NT2/D1 (cell line): ENCODE measurements at regions not wholly inside any gene's neighbourhood (a gene's known extent, or its start where the extent isn't known, plus 50 kb on each side); places are given as distances from the start of the nearest gene placed in this dataset.
"Not testable (repeated sequence)": the region's sequence is repeated elsewhere in the genome, so short reads cannot be mapped to it uniquely, and the experiment has no call there.

ENCODE experiments used
- DNase-seq: peaks from one replicate; pipeline ENCODE4 v3.0.0-alpha.2; 2011; ENCODE audit warnings: low read depth, low spot score
- H3K27me3 ChIP-seq: 2 replicates; pipeline ENCODE4 v1.6.0; 2011; ENCODE audit warnings: mild to moderate bottlenecking; ENCODE audit not compliant: insufficient read length, insufficient read depth
- H3K36me3 ChIP-seq: 2 replicates; pipeline ENCODE4 v1.6.1; 2011; ENCODE audit warnings: mild to moderate bottlenecking, low read length, mixed read lengths; ENCODE audit not compliant: insufficient read depth, insufficient read length
- H3K4me1 ChIP-seq: 2 replicates; pipeline ENCODE4 v1.5.1; 2011; ENCODE audit not compliant: insufficient read depth, insufficient read length
- H3K4me3 ChIP-seq: 2 replicates; pipeline ENCODE4 v1.5.1; 2011; ENCODE audit warnings: low read depth; ENCODE audit not compliant: insufficient read length
- H3K9ac ChIP-seq: 2 replicates; pipeline ENCODE4 v1.6.0; 2011; ENCODE audit warnings: low read depth; ENCODE audit not compliant: insufficient read length
- H3K9me3 ChIP-seq: 2 replicates; pipeline ENCODE4 v1.5.1; 2011; ENCODE audit warnings: mild to moderate bottlenecking, low read length; ENCODE audit not compliant: insufficient read depth
- SUZ12 ChIP-seq: IDR thresholded peaks from 2 replicates; pipeline ENCODE4 v1.6.1; 2011; ENCODE audit not compliant: insufficient read length, insufficient read depth; ENCODE audit errors: extremely low read depth
- YY1 ChIP-seq: IDR thresholded peaks from 2 replicates; pipeline ENCODE4 v1.6.1; 2011; ENCODE audit not compliant: insufficient read length, insufficient read depth
- ZNF274 ChIP-seq: IDR thresholded peaks from 2 replicates; pipeline ENCODE4 v1.6.1; 2011; ENCODE audit warnings: mild to moderate bottlenecking, low read depth, low read length

DNA sequence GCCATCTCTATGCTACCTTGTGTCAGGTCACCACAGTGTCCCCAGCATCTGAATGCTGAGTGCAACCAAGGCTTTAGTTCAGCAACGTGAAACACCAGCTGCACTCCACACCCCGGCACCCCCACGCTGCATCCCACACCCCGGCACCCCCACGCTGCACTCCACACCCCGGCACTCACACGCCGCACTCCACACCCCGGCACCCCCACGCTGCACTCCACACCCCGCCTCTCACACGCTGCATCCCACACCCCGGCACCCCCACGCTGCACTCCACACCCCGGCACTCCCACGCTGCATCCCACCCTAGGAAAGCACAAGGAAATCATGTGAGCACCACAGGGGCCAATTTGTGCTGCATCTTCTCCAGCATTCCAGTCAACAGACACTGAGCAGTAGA lies 199.8 kb upstream of the FRG1 start:
- Histone ChIP-seq H3K4me3 (no peak overlapping the region), H3K27me3 (no peaks in the 10 kb centered on the region), H3K9ac (no peak overlapping the region), H3K9me3 (no peaks in the 10 kb centered on the region), H3K4me1 (no peaks in the 10 kb centered on the region), H3K36me3 (no peaks in the 10 kb centered on the region)
- no peak for DNase-seq
- TF ChIP-seq ZNF274: no peak
- no peak for TF ChIP-seq SUZ12
- no peak for TF ChIP-seq YY1

DNA sequence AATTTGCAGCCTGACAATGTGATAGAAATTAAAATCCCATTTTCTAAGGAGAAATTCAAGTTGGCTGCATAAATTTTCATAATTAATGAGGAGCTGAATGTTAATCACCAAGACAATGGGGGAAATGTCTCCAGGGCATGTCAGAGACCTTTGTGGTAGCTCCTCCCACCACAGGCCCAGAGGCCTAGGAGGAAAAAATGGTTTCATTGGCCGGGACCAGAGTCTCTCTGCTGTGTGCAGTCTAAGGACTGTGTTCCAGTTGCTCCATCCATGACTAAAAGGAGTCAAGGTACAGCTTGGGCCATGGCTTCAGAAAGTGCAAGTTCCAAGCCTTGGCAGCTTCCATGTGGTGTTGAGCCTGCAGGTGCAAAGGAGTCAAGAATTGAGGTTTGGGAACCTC lies 187.6 kb upstream of the FRG1 start:
- DNase-seq, H3K36me3 ChIP-seq, H3K4me3 ChIP-seq, H3K27me3 ChIP-seq, H3K4me1 ChIP-seq, H3K9me3 ChIP-seq, H3K9ac ChIP-seq: not testable (repeated sequence)

DNA sequence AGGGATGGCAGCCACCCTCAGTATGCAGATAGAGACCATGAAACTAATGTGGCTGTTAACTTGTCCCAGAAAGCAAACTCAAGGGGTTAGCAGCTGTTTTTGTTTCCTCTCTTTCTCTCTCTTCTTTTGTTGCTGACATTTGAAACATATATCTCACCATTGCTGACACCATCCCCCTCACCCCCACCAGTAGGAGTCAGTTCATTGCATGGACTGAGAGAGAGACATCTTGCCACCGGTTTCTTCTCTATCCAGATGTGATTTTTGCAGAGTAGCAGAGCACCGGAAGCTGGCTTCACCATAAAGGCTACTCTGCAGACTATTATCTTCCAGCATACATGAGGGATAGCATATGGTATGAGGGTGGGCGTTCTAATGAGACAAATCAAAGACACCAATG lies 177.1 kb upstream of the FRG1 start:
- no peak for DNase-seq
- Histone ChIP-seq H3K9ac (no peak overlapping the region), H3K9me3 (no peaks in the 10 kb centered on the region), H3K4me1 (no peaks in the 10 kb centered on the region), H3K27me3 (no peaks in the 10 kb centered on the region), H3K4me3 (no peak overlapping the region), H3K36me3 (no peaks in the 10 kb centered on the region)
- TF ChIP-seq ZNF274 (no peak), SUZ12 (no peak), YY1 (no peak)

DNA sequence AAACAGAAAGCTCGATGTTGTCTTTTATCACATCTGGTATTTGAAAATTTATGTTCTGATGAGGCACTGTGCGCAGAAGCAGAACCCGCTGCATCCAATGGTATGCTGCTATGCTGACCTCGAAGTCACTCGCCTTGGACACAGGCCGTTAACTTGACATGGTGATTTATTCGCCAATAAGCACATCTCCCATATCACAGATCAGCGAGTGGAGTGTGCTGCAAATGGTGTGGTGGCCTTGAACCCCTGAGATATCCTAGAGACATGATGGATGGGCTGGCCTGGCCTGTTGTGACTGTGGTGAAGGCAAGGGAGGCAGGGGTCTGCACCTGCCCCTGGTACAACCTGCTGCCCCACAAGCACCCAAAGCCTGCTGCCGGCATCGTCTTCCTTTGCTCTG lies 175.4 kb upstream of the FRG1 start:
- no peak for DNase-seq
- TF ChIP-seq ZNF274 (no peak), SUZ12 (no peak), YY1 (no peak)
- no peaks in the 10 kb centered on the region for H3K36me3 ChIP-seq
- no peaks in the 10 kb centered on the region for H3K27me3 ChIP-seq
- no peaks in the 10 kb centered on the region for H3K4me1 ChIP-seq
- H3K9ac ChIP-seq: no peak overlapping the region
- no peaks in the 10 kb centered on the region for H3K9me3 ChIP-seq
- H3K4me3 ChIP-seq: no peak overlapping the region

DNA sequence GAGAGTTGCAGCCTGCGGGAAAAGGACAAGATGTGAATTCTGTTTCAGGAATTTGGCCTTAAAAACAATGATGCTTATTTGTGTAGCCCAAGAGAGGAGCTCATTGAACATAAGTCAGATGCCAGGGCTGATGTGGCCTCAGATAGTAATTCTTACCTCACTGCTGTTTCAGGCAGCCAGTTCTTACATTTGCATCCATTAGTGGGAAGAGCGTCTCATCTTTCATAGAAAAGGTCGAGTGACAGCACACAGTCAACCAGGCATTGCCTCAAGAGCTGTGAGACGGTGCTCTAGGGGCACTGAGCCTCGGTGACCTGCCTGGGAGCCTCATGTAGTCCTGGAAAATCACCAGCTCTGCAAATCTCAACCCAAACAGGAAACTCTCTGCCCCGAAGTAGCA lies 174.9 kb upstream of the FRG1 start:
- no peaks in the 10 kb centered on the region for H3K9me3 ChIP-seq
- no peaks in the 10 kb centered on the region for H3K36me3 ChIP-seq
- H3K4me3 ChIP-seq: no peak overlapping the region
- no peak overlapping the region for H3K9ac ChIP-seq
- H3K4me1 ChIP-seq: no peaks in the 10 kb centered on the region
- DNase-seq: no peak
- H3K27me3 ChIP-seq: no peaks in the 10 kb centered on the region
- TF ChIP-seq YY1: no peak
- TF ChIP-seq SUZ12: no peak
- TF ChIP-seq ZNF274: no peak

DNA sequence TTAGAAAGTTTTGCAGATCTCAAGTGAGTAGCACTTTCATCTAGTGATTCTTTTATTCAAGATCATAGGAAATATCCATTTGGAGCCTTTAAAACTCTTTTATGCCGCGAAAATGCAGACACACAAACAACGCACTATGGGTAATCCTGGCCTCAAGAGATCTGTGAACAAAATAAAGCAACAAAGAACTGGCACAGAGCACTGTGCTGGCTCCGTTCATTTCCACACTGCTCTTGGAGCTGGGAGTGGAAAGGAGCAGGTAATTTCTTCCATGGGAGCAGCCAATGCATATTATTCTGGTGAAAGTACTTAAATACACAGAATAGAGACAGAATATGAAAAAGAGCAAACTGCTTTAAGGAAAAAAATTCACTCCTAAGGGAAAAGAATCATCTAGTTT lies 172.7 kb upstream of the FRG1 start:
- TF ChIP-seq YY1 (no peak), ZNF274 (no peak), SUZ12 (no peak)
- no peaks in the 10 kb centered on the region for H3K4me1 ChIP-seq
- no peaks in the 10 kb centered on the region for H3K27me3 ChIP-seq
- no peaks in the 10 kb centered on the region for H3K36me3 ChIP-seq
- no peak overlapping the region for H3K4me3 ChIP-seq
- no peak for DNase-seq
- H3K9ac ChIP-seq: no peak overlapping the region
- H3K9me3 ChIP-seq: no peaks in the 10 kb centered on the region

DNA sequence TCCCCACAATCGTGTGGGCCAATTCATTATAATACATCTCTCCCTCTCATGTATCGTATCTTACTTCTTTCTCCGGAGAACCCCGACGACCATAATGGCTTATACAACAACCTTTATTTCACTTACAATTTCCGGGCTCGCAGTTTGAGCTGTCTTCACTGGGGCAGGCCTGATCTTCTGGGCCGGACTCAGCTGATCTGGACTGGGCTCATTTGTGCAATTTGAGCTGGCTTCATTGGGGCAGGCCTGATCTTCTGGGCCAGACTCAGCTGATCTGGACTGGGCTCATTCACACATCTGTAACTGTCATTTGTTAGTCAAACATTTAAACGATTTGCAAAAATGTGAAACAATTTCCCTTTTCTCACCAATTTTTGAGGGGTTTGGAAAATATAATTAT lies 171.5 kb upstream of the FRG1 start:
- no peak for TF ChIP-seq ZNF274
- TF ChIP-seq YY1: no peak
- TF ChIP-seq SUZ12: no peak
- Histone ChIP-seq H3K27me3 (no peaks in the 10 kb centered on the region), H3K4me1 (no peaks in the 10 kb centered on the region), H3K36me3 (no peaks in the 10 kb centered on the region), H3K9me3 (0 out of 2 replicates have a peak, but pooled peaks cover 4% of the 10 kb centered on the region), H3K9ac (no peak overlapping the region), H3K4me3 (no peak overlapping the region)
- no peak for DNase-seq
